ENCODE measurements at regions not wholly inside any gene's neighbourhood (a gene's known extent, or its start where the extent isn't known, plus 50 kb on each side); places are given as distances from the start of the nearest gene placed in this dataset.

GRCh38 chr5:92566113-92566786 is 1014.8 kb downstream of the NR2F1-AS1 start:
- no peaks in the 10 kb centered on the region for H3K27me3 Mint-ChIP-seq
- no peak overlapping the region for H3K27ac Mint-ChIP-seq
- H3K36me3 Mint-ChIP-seq (ENCODE audit: low read depth) = no peaks in the 10 kb centered on the region
- no peak overlapping the region for H3K4me3 Mint-ChIP-seq
- DNase-seq = no peak
- intact Hi-C loops (cut with micrococcal nuclease) = no loop called here
- H3K4me1 Mint-ChIP-seq = no peaks in the 10 kb centered on the region
- no peaks in the 10 kb centered on the region for H3K9me3 Mint-ChIP-seq

GRCh38 chr5:92565673-92566072 is 1015.3 kb downstream of the NR2F1-AS1 start:
- intact Hi-C loops (cut with micrococcal nuclease) = no loop called here
- H3K4me3 Mint-ChIP-seq = no peak overlapping the region
- no peaks in the 10 kb centered on the region for H3K36me3 Mint-ChIP-seq (ENCODE audit: low read depth)
- no peak overlapping the region for H3K27ac Mint-ChIP-seq
- H3K4me1 Mint-ChIP-seq = no peaks in the 10 kb centered on the region
- no peaks in the 10 kb centered on the region for H3K9me3 Mint-ChIP-seq
- no peaks in the 10 kb centered on the region for H3K27me3 Mint-ChIP-seq
- DNase-seq = no peak

GRCh38 chr5:92562065-92562464 is 1019.0 kb downstream of the NR2F1-AS1 start:
- Mint-ChIP-seq H3K4me3 (no peak overlapping the region), H3K36me3 (ENCODE audit: low read depth) (no peaks in the 10 kb centered on the region), H3K27ac (no peak overlapping the region), H3K27me3 (no peaks in the 10 kb centered on the region), H3K4me1 (no peaks in the 10 kb centered on the region), H3K9me3 (no peaks in the 10 kb centered on the region)
- intact Hi-C loops (cut with micrococcal nuclease) = no loop called here
- DNase-seq = no peak

DNA sequence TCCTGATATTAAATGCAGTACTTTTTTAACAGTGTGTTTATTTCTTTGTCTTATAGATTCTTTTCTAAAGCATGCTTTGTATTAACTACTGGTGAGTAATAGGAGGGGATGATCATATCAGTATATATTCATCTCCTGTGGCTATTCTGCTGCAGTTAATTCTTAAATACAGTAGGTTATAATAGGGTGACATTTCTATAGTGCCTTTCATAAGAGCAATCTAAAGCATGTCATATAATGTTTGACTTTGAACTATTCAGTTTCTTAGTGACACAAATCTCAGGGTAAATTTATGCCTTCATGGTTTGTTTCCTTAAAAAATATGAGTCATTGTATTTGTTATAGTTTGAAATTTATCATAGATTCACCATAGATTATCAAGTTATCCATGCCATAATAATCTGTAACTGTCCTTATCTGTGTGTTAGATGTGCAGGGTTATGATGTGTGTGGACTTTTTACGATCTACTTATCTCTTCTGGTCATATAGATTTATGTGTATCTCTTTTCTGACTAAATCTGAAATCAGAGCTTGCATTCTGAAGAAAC is 1019.5 kb downstream of the NR2F1-AS1 start:
- intact Hi-C loops (cut with micrococcal nuclease) = no loop called here
- no peak for DNase-seq
- no peak overlapping the region for H3K27ac Mint-ChIP-seq
- no peak overlapping the region for H3K4me3 Mint-ChIP-seq
- no peaks in the 10 kb centered on the region for H3K9me3 Mint-ChIP-seq
- no peaks in the 10 kb centered on the region for H3K36me3 Mint-ChIP-seq (ENCODE audit: low read depth)
- H3K27me3 Mint-ChIP-seq = no peaks in the 10 kb centered on the region
- no peaks in the 10 kb centered on the region for H3K4me1 Mint-ChIP-seq

DNA sequence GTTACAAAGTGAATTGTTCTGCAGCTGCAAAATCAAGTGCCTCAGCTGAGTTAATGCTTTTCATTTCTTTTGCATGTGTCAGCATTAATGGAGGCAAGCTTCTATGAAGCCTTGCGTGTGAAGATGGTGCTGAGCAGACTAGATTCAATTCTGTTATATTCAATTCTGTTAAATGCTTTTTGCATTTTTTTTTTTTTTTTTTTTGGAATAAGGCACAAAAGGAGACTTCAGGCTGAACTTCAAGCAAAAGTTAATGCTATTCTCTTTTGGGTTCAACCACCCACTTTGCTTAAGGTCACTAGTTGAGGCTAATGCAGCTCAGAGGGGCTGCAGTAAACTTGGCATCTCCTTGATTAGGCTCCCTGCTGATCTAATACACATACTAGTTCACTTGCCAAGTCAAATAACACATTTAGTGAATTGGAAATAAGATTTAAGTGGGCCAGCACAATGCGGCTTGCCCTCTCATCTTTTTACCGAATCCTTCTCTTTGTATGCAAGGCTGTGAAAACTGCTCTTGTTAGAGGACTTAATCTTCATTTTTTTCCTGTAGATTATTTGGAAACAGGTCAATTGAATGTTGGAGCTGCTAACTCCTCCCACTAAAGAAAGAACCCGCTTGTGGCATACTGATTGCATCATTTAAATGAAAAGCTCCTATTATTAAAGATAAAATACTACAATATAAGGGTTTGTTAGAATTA is 1020.2 kb downstream of the NR2F1-AS1 start:
- H3K4me1 Mint-ChIP-seq = no peaks in the 10 kb centered on the region
- H3K4me3 Mint-ChIP-seq = no peak overlapping the region
- H3K36me3 Mint-ChIP-seq (ENCODE audit: low read depth) = no peaks in the 10 kb centered on the region
- H3K27ac Mint-ChIP-seq = no peak overlapping the region
- intact Hi-C loops (cut with micrococcal nuclease) = no loop called here
- DNase-seq = no peak
- no peaks in the 10 kb centered on the region for H3K27me3 Mint-ChIP-seq
- H3K9me3 Mint-ChIP-seq = no peaks in the 10 kb centered on the region

DNA sequence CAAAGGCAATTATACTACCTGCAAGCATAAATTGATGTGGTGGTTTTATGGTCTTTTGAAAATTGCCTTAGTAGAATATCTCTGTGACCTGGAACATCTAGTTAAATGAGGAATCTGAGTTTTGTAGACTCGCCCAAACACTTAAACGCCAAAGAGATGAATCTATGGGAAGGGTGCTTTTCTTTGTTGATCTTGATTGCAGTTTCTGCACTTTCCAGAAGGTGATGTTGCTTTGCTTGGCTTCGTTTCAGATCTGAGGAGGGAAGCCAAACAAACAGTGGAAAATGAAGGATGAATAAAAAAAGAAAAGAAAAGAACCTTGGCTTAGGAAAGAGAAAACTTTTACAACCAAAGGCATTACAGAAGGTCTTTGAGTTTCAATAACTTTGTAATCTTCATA is 1021.2 kb downstream of the NR2F1-AS1 start:
- no peaks in the 10 kb centered on the region for H3K27me3 Mint-ChIP-seq
- intact Hi-C loops (cut with micrococcal nuclease) = no loop called here

DNA sequence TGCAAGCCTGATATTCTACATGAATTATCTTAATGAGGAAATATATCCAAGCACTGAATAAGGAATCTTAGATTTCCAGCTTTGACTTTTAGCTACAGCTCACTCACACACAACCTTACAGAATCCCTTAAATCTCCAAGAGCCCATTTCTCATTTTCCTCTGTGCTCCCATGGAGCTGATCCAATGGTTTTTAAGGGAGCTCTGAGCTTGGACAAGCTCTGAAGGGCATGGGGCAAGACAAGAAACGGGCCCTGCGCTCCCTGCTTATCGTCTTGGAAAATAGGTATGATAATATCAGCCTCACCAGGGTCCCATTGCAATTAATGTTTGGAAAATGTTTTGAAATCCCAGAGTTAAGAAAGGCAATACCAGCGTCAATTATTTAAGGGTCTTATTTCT is 1021.7 kb downstream of the NR2F1-AS1 start:
- Mint-ChIP-seq H3K27me3 (no peaks in the 10 kb centered on the region), H3K27ac (no peak overlapping the region), H3K4me1 (no peaks in the 10 kb centered on the region), H3K4me3 (no peak overlapping the region), H3K36me3 (ENCODE audit: low read depth) (no peaks in the 10 kb centered on the region), H3K9me3 (no peaks in the 10 kb centered on the region)
- intact Hi-C loops (cut with micrococcal nuclease) = no loop called here
- no peak for DNase-seq

More for the DNA sequence above, 1021.2 kb downstream of the NR2F1-AS1 start:
- no peak overlapping the region for H3K27ac Mint-ChIP-seq
- H3K9me3 Mint-ChIP-seq = no peaks in the 10 kb centered on the region
- H3K36me3 Mint-ChIP-seq (ENCODE audit: low read depth) = no peaks in the 10 kb centered on the region
- H3K4me1 Mint-ChIP-seq = no peaks in the 10 kb centered on the region
- H3K4me3 Mint-ChIP-seq = no peak overlapping the region
- DNase-seq = no peak

GRCh38 chr5:92556747-92557146 is 1024.3 kb downstream of the NR2F1-AS1 start:
- Mint-ChIP-seq H3K4me1 (no peaks in the 10 kb centered on the region), H3K27me3 (no peaks in the 10 kb centered on the region), H3K4me3 (no peak overlapping the region), H3K9me3 (no peaks in the 10 kb centered on the region), H3K27ac (no peak overlapping the region), H3K36me3 (ENCODE audit: low read depth) (no peaks in the 10 kb centered on the region)
- intact Hi-C loops (cut with micrococcal nuclease) = no loop called here
- DNase-seq = no peak

DNA sequence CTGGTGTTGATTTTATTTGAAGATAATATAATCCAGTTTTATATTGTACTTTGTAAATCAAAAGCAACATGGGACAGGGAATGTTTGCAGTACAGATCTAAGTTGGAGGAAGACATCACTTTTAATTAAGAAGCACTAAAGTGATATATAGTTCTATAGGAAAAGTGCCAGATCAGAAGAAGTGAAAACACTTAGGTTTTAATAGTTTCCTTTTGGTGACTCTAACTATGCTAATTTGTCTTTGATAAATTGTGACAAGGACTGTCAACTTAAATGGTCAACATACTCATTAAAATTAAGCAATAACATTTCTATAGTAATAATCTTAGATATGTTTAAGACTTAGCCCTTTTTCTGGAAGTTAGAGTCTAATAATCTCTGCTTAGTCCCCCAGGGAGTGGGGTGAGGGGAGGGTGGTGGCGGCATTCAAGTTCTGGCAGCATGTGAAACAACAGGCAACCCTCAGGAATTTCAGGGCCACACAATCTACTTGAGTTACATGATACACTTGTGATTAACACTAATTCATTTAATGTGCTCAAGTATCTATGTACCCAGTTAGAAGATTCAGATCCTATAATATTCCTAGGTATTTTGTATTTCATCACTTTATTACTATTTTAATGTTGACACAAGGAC is 1026.5 kb downstream of the NR2F1-AS1 start:
- no peak for DNase-seq
- Mint-ChIP-seq H3K9me3 (no peaks in the 10 kb centered on the region), H3K4me1 (no peaks in the 10 kb centered on the region), H3K4me3 (no peak overlapping the region), H3K36me3 (ENCODE audit: low read depth) (no peaks in the 10 kb centered on the region), H3K27ac (no peak overlapping the region), H3K27me3 (no peaks in the 10 kb centered on the region)
- intact Hi-C loops (cut with micrococcal nuclease) = no loop called here

DNA sequence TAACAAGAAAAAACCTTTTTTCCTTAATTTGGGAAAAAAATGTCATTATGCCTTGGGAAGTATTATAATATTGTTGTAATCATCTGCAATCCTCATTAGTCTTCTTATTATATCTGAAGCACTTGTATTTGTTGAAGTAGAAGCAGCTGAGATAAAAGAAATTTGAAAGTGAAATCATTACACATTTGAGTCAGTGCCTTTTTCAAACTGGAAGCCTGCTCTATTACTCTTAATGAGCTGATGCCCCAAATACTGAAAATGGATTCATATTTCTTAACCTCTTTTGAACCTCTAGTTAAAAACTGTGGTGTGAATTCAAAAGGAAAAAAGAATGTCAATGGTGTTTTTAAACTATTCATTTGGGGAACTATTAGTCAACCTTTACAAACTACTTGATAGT is 1027.7 kb downstream of the NR2F1-AS1 start:
- DNase-seq = no peak
- no peak overlapping the region for H3K4me3 Mint-ChIP-seq
- H3K27me3 Mint-ChIP-seq = no peaks in the 10 kb centered on the region
- H3K4me1 Mint-ChIP-seq = no peaks in the 10 kb centered on the region
- H3K9me3 Mint-ChIP-seq = no peaks in the 10 kb centered on the region
- H3K27ac Mint-ChIP-seq = no peak overlapping the region
- intact Hi-C loops (cut with micrococcal nuclease) = no loop called here
- no peaks in the 10 kb centered on the region for H3K36me3 Mint-ChIP-seq (ENCODE audit: low read depth)

GRCh38 chr5:92552206-92553160 is 1028.5 kb downstream of the NR2F1-AS1 start:
- no peaks in the 10 kb centered on the region for H3K9me3 Mint-ChIP-seq

DNA sequence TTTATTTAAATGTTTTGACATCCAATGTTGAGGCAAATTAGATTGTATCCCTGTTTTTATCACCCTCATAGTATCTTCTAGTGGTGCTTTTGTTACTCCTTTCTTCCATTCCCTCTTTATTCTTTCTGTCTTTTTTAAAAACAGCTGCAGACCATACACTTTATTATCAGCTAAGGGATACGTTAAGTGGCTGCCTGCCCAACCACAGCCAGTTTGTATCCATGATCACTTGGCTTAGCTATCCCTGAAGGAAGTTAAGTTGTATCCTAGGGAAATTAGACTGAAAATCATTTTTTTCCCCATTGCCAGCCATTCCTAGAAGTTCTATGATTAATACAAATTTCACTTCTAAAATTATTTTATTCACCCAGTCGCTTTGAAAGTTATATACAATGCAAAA is 1032.7 kb downstream of the NR2F1-AS1 start:
- DNase-seq = no peak
- Mint-ChIP-seq H3K4me3 (no peak overlapping the region), H3K4me1 (no peaks in the 10 kb centered on the region), H3K27me3 (no peaks in the 10 kb centered on the region), H3K36me3 (ENCODE audit: low read depth) (no peaks in the 10 kb centered on the region), H3K27ac (no peak overlapping the region), H3K9me3 (no peaks in the 10 kb centered on the region)
- intact Hi-C loops (cut with micrococcal nuclease) = no loop called here

More at GRCh38 chr5:92552206-92553160, 1028.5 kb downstream of the NR2F1-AS1 start:
- Mint-ChIP-seq H3K27me3 (no peaks in the 10 kb centered on the region), H3K4me3 (no peak overlapping the region), H3K4me1 (no peaks in the 10 kb centered on the region), H3K27ac (no peak overlapping the region), H3K36me3 (ENCODE audit: low read depth) (no peaks in the 10 kb centered on the region)
- no peak for DNase-seq
- intact Hi-C loops (cut with micrococcal nuclease) = no loop called here

DNA sequence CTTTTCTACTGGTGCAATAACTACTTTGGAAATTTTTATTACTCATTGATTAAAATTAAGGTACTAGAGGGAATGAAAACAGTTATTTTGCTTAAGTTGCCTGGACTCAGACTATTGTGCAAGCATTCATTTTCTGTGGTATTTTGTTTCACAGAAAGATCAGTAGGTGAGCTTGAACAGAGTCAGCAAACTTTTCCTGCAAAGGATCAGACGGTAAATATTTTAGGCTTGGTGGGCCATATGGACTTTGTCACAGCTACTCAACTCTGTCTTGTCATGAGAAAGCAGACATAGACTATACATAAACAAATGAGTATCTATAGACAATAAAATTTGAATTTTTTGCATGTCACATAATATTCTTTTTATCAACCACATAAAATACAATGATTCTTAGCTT is 1036.4 kb downstream of the NR2F1-AS1 start:
- H3K9me3 Mint-ChIP-seq = peaks cover 3% of the 10 kb centered on the region
- no peaks in the 10 kb centered on the region for H3K36me3 Mint-ChIP-seq (ENCODE audit: low read depth)
- no peak overlapping the region for H3K4me3 Mint-ChIP-seq
- intact Hi-C loops (cut with micrococcal nuclease) = no loop called here
- no peaks in the 10 kb centered on the region for H3K27me3 Mint-ChIP-seq
- no peak overlapping the region for H3K27ac Mint-ChIP-seq
- DNase-seq = no peak
- H3K4me1 Mint-ChIP-seq = no peaks in the 10 kb centered on the region

Measured in activated CD4-positive, alpha-beta T cell treated with anti-CD3 and anti-CD28 coated beads, Interleukin-2, amount 10 ng/mL, durations not matched to agents 24 days and 14 days (primary cell).